ENCODE measurements at regions not wholly inside any gene's neighbourhood (a gene's known extent, or its start where the extent isn't known, plus 50 kb on each side); places are given as distances from the start of the nearest gene placed in this dataset.
"Not testable (repeated sequence)": the region's sequence is repeated elsewhere in the genome, so short reads cannot be mapped to it uniquely, and the experiment has no call there.

GRCh38 chr17:73902416-73903181, 258.4 kb upstream of the SDK2 start:
- DNase-seq (ENCODE audit: insufficient read length, low spot score) (no peak), FAIRE-seq (no peak)
- TF ChIP-seq PAX5 (IDR thresholded peaks at IDR 0.05; ENCODE audit: insufficient read depth, low read length, severe bottlenecking): no peak
- no peak for TF ChIP-seq POU2F2 (IDR thresholded peaks at IDR 0.05; ENCODE audit: low read depth, low read length)

GRCh38 chr17:73906896-73907870, 262.9 kb upstream of the SDK2 start:
- no peak for TF ChIP-seq PAX5 (IDR thresholded peaks at IDR 0.05; ENCODE audit: insufficient read depth, low read length, severe bottlenecking)
- no peak for TF ChIP-seq POLR2A (IDR thresholded peaks at IDR 0.05; ENCODE audit: low read depth, low read length)
- TF ChIP-seq POLR2AphosphoS5 (IDR thresholded peaks at IDR 0.05; ENCODE audit: low read depth, low read length): no peak
- no peak for TF ChIP-seq TAF1 (IDR thresholded peaks at IDR 0.05; ENCODE audit: low read depth, low read length)
- no peak for TF ChIP-seq POU2F2 (IDR thresholded peaks at IDR 0.05; ENCODE audit: low read depth, low read length)
- no peak for TF ChIP-seq SPI1 (IDR thresholded peaks at IDR 0.05; ENCODE audit: low read depth, low read length)
- FAIRE-seq (no peak), DNase-seq (ENCODE audit: insufficient read length, low spot score) (no peak)

GRCh38 chr17:73909186-73909585, 264.9 kb upstream of the SDK2 start:
- DNase-seq (ENCODE audit: insufficient read length, low spot score) (no peak), FAIRE-seq (no peak)
- TF ChIP-seq PAX5 (IDR thresholded peaks at IDR 0.05; ENCODE audit: insufficient read depth, low read length, severe bottlenecking) (no peak), POLR2A (IDR thresholded peaks at IDR 0.05; ENCODE audit: low read depth, low read length) (no peak), POLR2AphosphoS5 (IDR thresholded peaks at IDR 0.05; ENCODE audit: low read depth, low read length) (no peak), POU2F2 (IDR thresholded peaks at IDR 0.05; ENCODE audit: low read depth, low read length) (no peak), SPI1 (IDR thresholded peaks at IDR 0.05; ENCODE audit: low read depth, low read length) (no peak), TAF1 (IDR thresholded peaks at IDR 0.05; ENCODE audit: low read depth, low read length) (no peak)

- FAIRE-seq: no peak
Observed at GRCh38 chr17:73910206-73910605, 266.0 kb upstream of the SDK2 start.

GRCh38 chr17:73910821-73911515, 266.7 kb upstream of the SDK2 start:
- DNase-seq (ENCODE audit: insufficient read length, low spot score) (no peak), FAIRE-seq (no peak)
- TF ChIP-seq SPI1 (IDR thresholded peaks at IDR 0.05; ENCODE audit: low read depth, low read length) (no peak), PAX5 (IDR thresholded peaks at IDR 0.05; ENCODE audit: insufficient read depth, low read length, severe bottlenecking) (no peak), POLR2A (IDR thresholded peaks at IDR 0.05; ENCODE audit: low read depth, low read length) (no peak), TAF1 (IDR thresholded peaks at IDR 0.05; ENCODE audit: low read depth, low read length) (no peak), POLR2AphosphoS5 (IDR thresholded peaks at IDR 0.05; ENCODE audit: low read depth, low read length) (no peak), POU2F2 (IDR thresholded peaks at IDR 0.05; ENCODE audit: low read depth, low read length) (no peak)

More at GRCh38 chr17:73910206-73910605, 266.0 kb upstream of the SDK2 start:
- TF ChIP-seq TAF1 (IDR thresholded peaks at IDR 0.05; ENCODE audit: low read depth, low read length) (no peak), SPI1 (IDR thresholded peaks at IDR 0.05; ENCODE audit: low read depth, low read length) (no peak), POLR2AphosphoS5 (IDR thresholded peaks at IDR 0.05; ENCODE audit: low read depth, low read length) (no peak), POLR2A (IDR thresholded peaks at IDR 0.05; ENCODE audit: low read depth, low read length) (no peak), POU2F2 (IDR thresholded peaks at IDR 0.05; ENCODE audit: low read depth, low read length) (no peak), PAX5 (IDR thresholded peaks at IDR 0.05; ENCODE audit: insufficient read depth, low read length, severe bottlenecking) (no peak)
- no peak for DNase-seq (ENCODE audit: insufficient read length, low spot score)

- DNase-seq (ENCODE audit: insufficient read length, low spot score) (no peak), FAIRE-seq (no peak)
Observed at GRCh38 chr17:73911726-73912372, 267.6 kb upstream of the SDK2 start.

GRCh38 chr17:73912373-73912746, 268.1 kb upstream of the SDK2 start:
- no peak for FAIRE-seq
- DNase-seq (ENCODE audit: insufficient read length, low spot score): no peak
- TF ChIP-seq POLR2AphosphoS5 (IDR thresholded peaks at IDR 0.05; ENCODE audit: low read depth, low read length): no peak
- no peak for TF ChIP-seq SPI1 (IDR thresholded peaks at IDR 0.05; ENCODE audit: low read depth, low read length)
- TF ChIP-seq TAF1 (IDR thresholded peaks at IDR 0.05; ENCODE audit: low read depth, low read length): no peak
- no peak for TF ChIP-seq POU2F2 (IDR thresholded peaks at IDR 0.05; ENCODE audit: low read depth, low read length)
- no peak for TF ChIP-seq PAX5 (IDR thresholded peaks at IDR 0.05; ENCODE audit: insufficient read depth, low read length, severe bottlenecking)
- TF ChIP-seq POLR2A (IDR thresholded peaks at IDR 0.05; ENCODE audit: low read depth, low read length): no peak

More at GRCh38 chr17:73911726-73912372, 267.6 kb upstream of the SDK2 start:
- TF ChIP-seq PAX5 (IDR thresholded peaks at IDR 0.05; ENCODE audit: insufficient read depth, low read length, severe bottlenecking) (no peak), TAF1 (IDR thresholded peaks at IDR 0.05; ENCODE audit: low read depth, low read length) (no peak), SPI1 (IDR thresholded peaks at IDR 0.05; ENCODE audit: low read depth, low read length) (no peak), POLR2AphosphoS5 (IDR thresholded peaks at IDR 0.05; ENCODE audit: low read depth, low read length) (no peak), POLR2A (IDR thresholded peaks at IDR 0.05; ENCODE audit: low read depth, low read length) (no peak), POU2F2 (IDR thresholded peaks at IDR 0.05; ENCODE audit: low read depth, low read length) (no peak)

GRCh38 chr17:73914536-73915274, 270.5 kb upstream of the SDK2 start:
- no peak for DNase-seq (ENCODE audit: insufficient read length, low spot score)
- TF ChIP-seq PAX5 (IDR thresholded peaks at IDR 0.05; ENCODE audit: insufficient read depth, low read length, severe bottlenecking): no peak
- TF ChIP-seq POU2F2 (IDR thresholded peaks at IDR 0.05; ENCODE audit: low read depth, low read length): no peak
- TF ChIP-seq TAF1 (IDR thresholded peaks at IDR 0.05; ENCODE audit: low read depth, low read length): no peak
- TF ChIP-seq POLR2AphosphoS5 (IDR thresholded peaks at IDR 0.05; ENCODE audit: low read depth, low read length): no peak
- TF ChIP-seq SPI1 (IDR thresholded peaks at IDR 0.05; ENCODE audit: low read depth, low read length): no peak
- TF ChIP-seq POLR2A (IDR thresholded peaks at IDR 0.05; ENCODE audit: low read depth, low read length): no peak
- no peak for FAIRE-seq

- DNase-seq (ENCODE audit: insufficient read length, low spot score); FAIRE-seq: not testable (repeated sequence)
Observed at GRCh38 chr17:73919033-73919432, 274.8 kb upstream of the SDK2 start.

All from GM12891 (cell line).